Stimulated activated CD8-positive, alpha-beta memory T cell treated with anti-CD3 and anti-CD28 coated beads, Interleukin-12 subunit alpha, Interleukin-12 subunit beta, amount 100 ng/mL, for 24 hours (primary cell): ENCODE measurements at regions not wholly inside any gene's neighbourhood (a gene's known extent, or its start where the extent isn't known, plus 50 kb on each side); places are given as distances from the start of the nearest gene placed in this dataset.
"Not testable (repeated sequence)": the region's sequence is repeated elsewhere in the genome, so short reads cannot be mapped to it uniquely, and the experiment has no call there.

ENCODE experiments used
- DNase-seq: peaks from one replicate; pipeline ENCODE4 v3.0.0-alpha.2; 2020; ENCODE audit errors: extremely low read depth

- no peak for DNase-seq
Observed at GRCh38 chr1:184888505-184888904, 85.8 kb downstream of the NIBAN1 start.

GRCh38 chr1:184882957-184883815, 91.1 kb downstream of the NIBAN1 start:
- DNase-seq, result no peak

- DNase-seq, result no peak
Observed at GRCh38 chr1:184881941-184882913, 92.1 kb downstream of the NIBAN1 start.

- no peak for DNase-seq
Observed at GRCh38 chr1:184879876-184880557, 94.3 kb downstream of the NIBAN1 start.

GRCh38 chr1:184878602-184879001, 95.7 kb downstream of the NIBAN1 start:
- DNase-seq, result no peak

GRCh38 chr1:184878002-184878401, 96.3 kb downstream of the NIBAN1 start:
- no peak for DNase-seq

- DNase-seq, result not testable (repeated sequence)
Observed at GRCh38 chr1:184876015-184876414, 98.3 kb downstream of the NIBAN1 start.

GRCh38 chr1:184875218-184875617, 99.1 kb downstream of the NIBAN1 start:
- DNase-seq, result no peak

- DNase-seq, result no peak
Observed at GRCh38 chr1:184870319-184870718, 104.0 kb downstream of the NIBAN1 start.

GRCh38 chr1:184867866-184868689, 106.2 kb downstream of the NIBAN1 start:
- no peak for DNase-seq

- peak; percentile 40 for DNase-seq
Observed at GRCh38 chr1:184866991-184867788, 107.1 kb downstream of the NIBAN1 start.

- DNase-seq, result no peak
Observed at GRCh38 chr1:184866586-184866985, 107.7 kb downstream of the NIBAN1 start.

- DNase-seq, result no peak
Observed at GRCh38 chr1:184865831-184866230, 108.5 kb downstream of the NIBAN1 start.

GRCh38 chr1:184861755-184862336, 107.2 kb upstream of the EDEM3 start:
- DNase-seq, result no peak

GRCh38 chr1:184860985-184861754, 106.5 kb upstream of the EDEM3 start:
- no peak for DNase-seq

- no peak for DNase-seq
Observed at GRCh38 chr1:184860535-184860934, 105.9 kb upstream of the EDEM3 start.

- DNase-seq, result no peak
Observed at GRCh38 chr1:184859381-184860105, 104.9 kb upstream of the EDEM3 start.

GRCh38 chr1:184858288-184858687, 103.6 kb upstream of the EDEM3 start:
- no peak for DNase-seq
